GM12878 (cell line): ENCODE measurements at regions not wholly inside any gene's neighbourhood (a gene's known extent, or its start where the extent isn't known, plus 50 kb on each side); places are given as distances from the start of the nearest gene placed in this dataset.
A peak's percentile ranks its signal among the peaks of the same experiment; 100 is the strongest.

ENCODE experiments used
- ATAC-seq: fragments of 200-7000 bp; cut with Tn5 transposase; 3 replicates; pipeline ENCODE4 v1.9.1; 2020; ENCODE audit warnings: mild to moderate bottlenecking, moderate library complexity
- BruUV-seq: library from RNA; stranded (reverse); fragments of 400-500 nt; replicated peaks from 2 replicates; lab custom pipeline; 2021; lab: Mats Ljungman, UMichigan
- CTCF ChIA-PET: fragments of 300-600 bp; sonication (Branson Sonifier 250); formaldehyde crosslinking; extraction: SDS; loops from one replicate; lab custom pipeline; 2021; ENCODE audit warnings: inconsistent platforms; lab: Yijun Ruan, JAX
- POLR2A ChIA-PET: fragments of 350-600 bp; formaldehyde crosslinking; extraction: SDS; loops from one replicate; lab custom pipeline; 2021; ENCODE audit warnings: inconsistent platforms; lab: Charles Lee
- RAD21 ChIA-PET: fragments of 300-600 bp; sonication (Branson Sonifier 250); formaldehyde crosslinking; loops from one replicate; lab custom pipeline; 2023; ENCODE audit warnings: antibody characterized with exemption; ENCODE audit not compliant: unreplicated experiment; lab: Charles Lee
- SMC1A ChIA-PET: fragments of 300-600 bp; sonication (Branson Sonifier 250); formaldehyde crosslinking; loops from one replicate; lab custom pipeline; 2023; ENCODE audit not compliant: unreplicated experiment, uncharacterized antibody; lab: Charles Lee
- DNase-seq: peaks from one replicate; pipeline ENCODE4 v3.0.0-alpha.2; 2011; ENCODE audit warnings: low read depth, low spot score
- FAIRE-seq: peaks from 3 replicates; lab custom pipeline; 2011; peaks lifted over from hg19 to GRCh38; lab: Jason Lieb, UNC
- H2AFZ ChIP-seq: 2 replicates; pipeline ENCODE4 v1.6.0; 2011; ENCODE audit warnings: low read depth, low read length, control low read depth; ENCODE audit not compliant: control insufficient read depth
- H3K27ac ChIP-seq: 2 replicates; pipeline ENCODE4 v1.5.1; 2011; ENCODE audit warnings: control low read depth; ENCODE audit not compliant: control insufficient read depth, insufficient read depth
- H3K27me3 ChIP-seq, 2 experiments: replicated peaks in 1 of 2; 2 replicates each; pipeline versions ENCODE4 v1.6.0 to v1.6.1; 2011; ENCODE audit warnings: low read length in 1 of 2; ENCODE audit not compliant: control insufficient read depth in 2 of 2, insufficient read depth in 2 of 2
- H3K36me3 ChIP-seq, 2 experiments: 2 replicates each; pipeline ENCODE4 v1.5.1; 2011; ENCODE audit warnings: low read length in 1 of 2; ENCODE audit not compliant: control insufficient read depth in 2 of 2, insufficient read depth in 2 of 2
- H3K4me1 ChIP-seq: 2 replicates; pipeline ENCODE4 v1.6.1; 2011; ENCODE audit warnings: mild to moderate bottlenecking, low read length, moderate library complexity, mixed read lengths; ENCODE audit not compliant: control insufficient read depth, insufficient read depth
- H3K4me2 ChIP-seq: 2 replicates; pipeline ENCODE4 v1.6.0; 2011; ENCODE audit warnings: control low read depth; ENCODE audit not compliant: control insufficient read depth, insufficient read depth
- H3K4me3 ChIP-seq: fragments of 200-600 bp; sonication (generic); 2 replicates; pipeline ENCODE4 v1.5.1; 2016
- H3K79me2 ChIP-seq: 2 replicates; pipeline ENCODE4 v1.6.0; 2011; ENCODE audit warnings: low read length; ENCODE audit not compliant: control insufficient read depth, insufficient read depth
- H3K9ac ChIP-seq: 2 replicates; pipeline ENCODE4 v1.8.0; 2011; ENCODE audit warnings: low read length, control low read depth, mixed read lengths; ENCODE audit not compliant: control insufficient read depth, insufficient read depth
- H3K9me3 ChIP-seq: replicated peaks from 3 replicates; pipeline ENCODE4 v1.5.1; 2011; ENCODE audit warnings: mild to moderate bottlenecking, low read length; ENCODE audit not compliant: control insufficient read depth, insufficient read depth
- H4K20me1 ChIP-seq: 2 replicates; pipeline ENCODE4 v1.6.0; 2011; ENCODE audit not compliant: control insufficient read depth, insufficient read depth
- ATF2 ChIP-seq: IDR thresholded peaks from 2 replicates; pipeline ENCODE4 v1.6.1; 2012; ENCODE audit warnings: low read length, inconsistent platforms
- CBFB ChIP-seq: IDR thresholded peaks from 2 replicates; pipeline ENCODE4 v1.6.1; 2016; ENCODE audit warnings: antibody characterized with exemption, low read depth
- MAX ChIP-seq: IDR thresholded peaks from 2 replicates; pipeline ENCODE4 v1.6.1; 2012; ENCODE audit warnings: low read depth, low read length, improper control_type of control experiment
- MEF2A ChIP-seq: IDR thresholded peaks from 2 replicates; pipeline ENCODE4 v1.6.1; 2011; ENCODE audit warnings: low read depth, mild to moderate bottlenecking, low read length, moderate library complexity; ENCODE audit not compliant: insufficient read depth
- MEF2B ChIP-seq: fragments of 450-650 bp; IDR thresholded peaks from 2 replicates; pipeline ENCODE4 v1.6.1; 2018; ENCODE audit warnings: mild to moderate bottlenecking, moderate library complexity; ENCODE audit not compliant: partially characterized antibody, poor library complexity, severe bottlenecking
- NR2F1 ChIP-seq: fragments of 450-650 bp; conservative IDR thresholded peaks from 2 replicates; pipeline ENCODE4 v1.6.1; 2017; ENCODE audit warnings: mild to moderate bottlenecking
- POLR2AphosphoS5 ChIP-seq: IDR thresholded peaks from 2 replicates; pipeline ENCODE4 v1.6.1; 2011; ENCODE audit warnings: mild to moderate bottlenecking, low read length, inconsistent platforms
- RCOR1 ChIP-seq: conservative IDR thresholded peaks from 2 replicates; pipeline ENCODE4 v1.6.1; 2012; ENCODE audit warnings: low read depth, low read length, improper control_type of control experiment
- SREBF1 ChIP-seq: IDR thresholded peaks from 2 replicates; pipeline ENCODE4 v1.6.1; 2012; ENCODE audit warnings: mild to moderate bottlenecking, low read length
- TAF1 ChIP-seq: IDR thresholded peaks from 2 replicates; pipeline ENCODE4 v1.6.1; 2011; ENCODE audit warnings: mild to moderate bottlenecking, low read depth, low read length, borderline replicate concordance
- ZBED1 ChIP-seq: IDR thresholded peaks from 2 replicates; pipeline ENCODE4 v1.6.1; 2016; ENCODE audit warnings: borderline replicate concordance
- ZNF217 ChIP-seq: fragments of 450-650 bp; IDR thresholded peaks from 2 replicates; pipeline ENCODE4 v1.6.1; 2017; ENCODE audit warnings: antibody characterized with exemption, mild to moderate bottlenecking
- WGBS: methylation state at CpG from one replicate; pipeline ENCODE4 v1.1.6; 2016; ENCODE audit warnings: low lambda C conversion rate; ENCODE audit not compliant: insufficient replicate concordance, insufficient coverage; ENCODE audit errors: missing lambda C conversion rate; 5-methylcytosine and 5-hydroxymethylcytosine counted together
- in situ Hi-C: fragments of 300-500 bp; cut with MboI; formaldehyde crosslinking; loops from 9 replicates; pipeline ENCODE4 v1.14.3; 2018; ENCODE audit warnings: mixed read lengths
- intact Hi-C: fragments of 100-400 bp; cut with micrococcal nuclease; formaldehyde crosslinking; loops from one replicate; pipeline ENCODE4 v1.14.2; 2022; ENCODE audit not compliant: unreplicated experiment

DNA sequence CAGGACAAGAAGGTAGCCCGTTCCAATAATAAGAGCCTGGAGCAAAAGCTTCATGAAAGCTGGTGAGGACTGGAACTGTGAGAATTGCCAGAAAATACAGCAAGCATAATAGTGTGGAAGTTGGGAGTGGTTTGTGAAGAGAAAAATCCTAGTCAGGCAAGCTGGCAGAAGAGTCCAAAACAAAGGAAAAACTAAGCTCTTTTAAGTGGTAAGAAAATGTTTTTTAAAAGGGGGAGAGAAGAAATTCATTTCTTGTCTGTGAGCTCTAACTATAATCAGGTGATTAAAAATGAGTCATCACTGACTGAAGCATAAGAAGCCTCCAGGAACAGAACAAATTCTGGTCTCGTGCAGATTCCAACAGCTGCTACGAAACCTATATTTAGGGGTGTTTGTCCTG, 102.6 kb downstream of the CAAP1 start (continued):
- no peak for TF ChIP-seq ATF2
- no peak for TF ChIP-seq TAF1
- no peak for TF ChIP-seq NR2F1
- no peak for TF ChIP-seq CBFB
- no peak for TF ChIP-seq POLR2AphosphoS5
- no peak for TF ChIP-seq ZNF217

- BruUV-seq: no TSS peak
- Histone ChIP-seq H3K27ac (no peak overlapping the region), H3K4me1 (no peaks in the 10 kb centered on the region), H4K20me1 (no peaks in the 10 kb centered on the region), H3K4me2 (no peak overlapping the region), H3K9ac (no peak overlapping the region), H3K4me3 (no peak overlapping the region), H3K9me3 (no peaks in the 10 kb centered on the region), H3K36me3 (no peaks in the 10 kb centered on the region), H3K79me2 (no peaks in the 10 kb centered on the region), H3K27me3 (no peaks in the 10 kb centered on the region), H2AFZ (no peak overlapping the region)
- ChIA-PET RAD21 (no interaction called here), CTCF (no interaction called here), POLR2A (no interaction called here), SMC1A (no interaction called here)
- no peak for DNase-seq
- intact Hi-C loops: no loop called here
- 19% methylated on average over 2 of the region's 2 CpGs for WGBS
- in situ Hi-C loops: no loop called here
- no peak for FAIRE-seq
- 0 out of 3 replicates have a peak, but pooled peaks have one; percentile 29 for ATAC-seq
- TF ChIP-seq SREBF1 (no peak), MEF2B (no peak), RCOR1 (no peak), ZNF217 (no peak), MEF2A (no peak), MAX (no peak), ZBED1 (no peak)
Observed at GRCh38 chr9:26786564-26786963, 106.0 kb downstream of the CAAP1 start.
